ENCODE measurements at regions not wholly inside any gene's neighbourhood (a gene's known extent, or its start where the extent isn't known, plus 50 kb on each side); places are given as distances from the start of the nearest gene placed in this dataset.

DNA sequence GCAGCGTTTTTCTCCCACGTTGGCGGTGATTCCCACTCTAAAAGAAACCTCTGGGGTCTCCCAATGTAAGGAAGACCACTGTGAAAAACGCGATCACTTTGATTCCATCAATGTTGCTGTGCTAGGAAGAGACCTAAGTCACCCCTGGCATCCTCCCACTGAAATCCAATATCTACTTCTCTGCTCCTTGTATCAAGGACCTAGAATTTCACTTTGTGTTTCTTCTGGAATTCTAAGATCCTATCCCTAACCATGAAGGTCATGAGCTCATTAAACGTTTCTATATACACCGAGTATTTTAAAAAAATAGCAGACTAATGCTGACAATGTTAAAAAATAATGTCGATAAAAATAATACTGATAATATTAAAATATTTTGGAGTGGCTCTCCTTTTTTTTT, 118.8 kb upstream of the MYO10 start:
- DNase-seq (ENCODE audit: low read depth in 1 of 2, low spot score in 2 of 2): no peak
- no peak overlapping the region for H3K14ac ChIP-seq (ENCODE audit: insufficient read length)
- H3K4me1 ChIP-seq (replicated peaks in 1 of 4; ENCODE audit: control insufficient read depth in 3 of 4, insufficient read depth in 4 of 4, low read length in 3 of 4): peaks cover 0 to 4% (median 0%) of the 10 kb centered on the region in 4 experiments; a peak in 3 of 7 replicates
- WGBS, 2 experiments (ENCODE audit: extremely low coverage in 1 of 2, insufficient coverage in 1 of 2, insufficient read length in 1 of 2, insufficient replicate concordance in 2 of 2, low coverage in 1 of 2, low lambda C conversion rate in 2 of 2, missing lambda C conversion rate in 1 of 2): 84% methylated on average over 8 of the region's 8 CpGs; no CpG with 5 or more reads in 1 of the 2 experiments
- no peaks in the 10 kb centered on the region for H3K79me1 ChIP-seq (ENCODE audit: low read depth, low read length)
- H3K18ac ChIP-seq (ENCODE audit: extremely low read depth, low read length): no peak overlapping the region
- no peak overlapping the region for H3K27ac ChIP-seq (ENCODE audit: low read depth, low read length)
- no peak for FAIRE-seq
- H3K36me3 ChIP-seq (ENCODE audit: control insufficient read depth in 2 of 4, insufficient read depth in 4 of 4, low read length in 3 of 4): no peaks in the 10 kb centered on the region
- H2BK12ac ChIP-seq (ENCODE audit: low read depth, low read length): no peak overlapping the region
- no peak overlapping the region for H3K56ac ChIP-seq (replicated peaks; ENCODE audit: insufficient read length, low read depth, low read length)
- H3K9ac ChIP-seq (replicated peaks in 1 of 4; ENCODE audit: extremely low read depth in 1 of 4, low read depth in 3 of 4, low read length in 3 of 4): no peak overlapping the region
- ChIA-PET POLR2A (ENCODE audit: partially characterized antibody) (interaction anchor here (0.7 kb wide), 1 partner anchor 119 kb away, joined by 3 read pairs; the partner anchor contains the start of gene MYO10), CTCF (ENCODE audit: partially characterized antibody) (interaction anchor here (0.6 to 4.8 kb wide), 3 partner anchors 77 to 247 kb away, joined by 3 to 20 read pairs (median 7); no protein-coding TSS in a partner anchor)
- no peak overlapping the region for H2BK20ac ChIP-seq (ENCODE audit: low read length)
- no peak overlapping the region for H3K23ac ChIP-seq (ENCODE audit: insufficient read length)
- no peaks in the 10 kb centered on the region for H3K9me3 ChIP-seq (ENCODE audit: insufficient read depth in 2 of 2, low read depth in 1 of 2, low read length in 1 of 2)
- H3K4ac ChIP-seq (replicated peaks; ENCODE audit: insufficient read length, low read depth, low read length): no peak overlapping the region
- no peak for TF ChIP-seq CTBP2 (IDR thresholded peaks at IDR 0.05; ENCODE audit: borderline replicate concordance, insufficient read depth, insufficient read length, low read length)
- TF ChIP-seq BCL11A (IDR thresholded peaks at IDR 0.05; ENCODE audit: low read depth in 2 of 2, low read length in 2 of 2): no peak
- no peak for TF ChIP-seq JUND (IDR thresholded peaks at IDR 0.05; ENCODE audit: low read length)
- H4K5ac ChIP-seq (ENCODE audit: insufficient read length, low read depth, low read length): no peak overlapping the region
- H3K23me2 ChIP-seq (ENCODE audit: low read depth, low read length): no peaks in the 10 kb centered on the region
- no peak overlapping the region for H3K4me2 ChIP-seq (ENCODE audit: insufficient read depth in 1 of 2, low read depth in 2 of 2, low read length in 2 of 2)
- H2BK5ac ChIP-seq (ENCODE audit: low read depth, low read length): no peak overlapping the region
- H2BK120ac ChIP-seq (replicated peaks; ENCODE audit: low read depth, low read length): no peak overlapping the region
- H2BK15ac ChIP-seq (ENCODE audit: low read length): no peak overlapping the region
- no peak overlapping the region for H4K8ac ChIP-seq (ENCODE audit: extremely low read depth, insufficient read depth, low read length)
- H2AK5ac ChIP-seq (ENCODE audit: low read depth, low read length): no peak overlapping the region
- H4K20me1 ChIP-seq (replicated peaks in 1 of 2; ENCODE audit: control insufficient read depth in 1 of 2, insufficient read depth in 2 of 2, low read length in 2 of 2): no peaks in the 10 kb centered on the region
- H3K79me2 ChIP-seq (ENCODE audit: control insufficient read depth in 1 of 2, insufficient read depth in 2 of 2, low read length in 2 of 2): no peaks in the 10 kb centered on the region
- H2AFZ ChIP-seq (ENCODE audit: low read length): peak overlapping the region; percentile 70; the same call in 1 of the 2 replicates
- H3K27me3 ChIP-seq (replicated peaks in 1 of 4; ENCODE audit: control insufficient read depth in 3 of 4, extremely low read depth in 1 of 4, insufficient read depth in 3 of 4, low read length in 3 of 4): no peaks in the 10 kb centered on the region
- H4K91ac ChIP-seq (replicated peaks; ENCODE audit: insufficient read length, low read length): no peak overlapping the region
- H3K4me3 ChIP-seq (ENCODE audit: extremely low read depth in 1 of 4, insufficient read depth in 2 of 4, low read depth in 3 of 4, low read length in 4 of 4): no peak overlapping the region

Measured in H1 (cell line).